Brain microvascular endothelial cell (primary cell): ENCODE measurements at regions not wholly inside any gene's neighbourhood (a gene's known extent, or its start where the extent isn't known, plus 50 kb on each side); places are given as distances from the start of the nearest gene placed in this dataset.

Experiments
- DNase-seq: peaks from one replicate; pipeline ENCODE4 v3.0.0-alpha.2; 2020
- H3K27ac ChIP-seq: fragments of 250-450 bp; sonication (Bioruptor Pico); 2 replicates; pipeline ENCODE4 v1.5.1; 2020; ENCODE audit warnings: mild to moderate bottlenecking, moderate library complexity
- H3K27me3 ChIP-seq: fragments of 250-450 bp; sonication (Bioruptor Pico); replicated peaks from 2 replicates; pipeline ENCODE4 v1.5.1; 2020; ENCODE audit warnings: mild to moderate bottlenecking
- H3K36me3 ChIP-seq: fragments of 250-450 bp; sonication (Bioruptor Pico); replicated peaks from 2 replicates; pipeline ENCODE4 v1.5.1; 2020; ENCODE audit warnings: mild to moderate bottlenecking
- H3K4me3 ChIP-seq: 2 replicates; pipeline ENCODE4 v1.5.1; 2011; ENCODE audit warnings: low read depth, mild to moderate bottlenecking, control low read depth, low read length, moderate library complexity
- in situ Hi-C: cut with HindIII; loops from 2 replicates; pipeline ENCODE4 v1.10.0; 2017; ENCODE audit warnings: low sequenced_read_pairs, low pct_ligation_motif_present
- TF ChIP-seq, protein P1 (sequence below): IDR thresholded peaks from 2 replicates; pipeline ENCODE4 v1.5.1; 2011; ENCODE audit warnings: low read depth, mild to moderate bottlenecking, moderate library complexity, low read length, control low read depth, inconsistent platforms; ENCODE audit errors: missing control alignments

DNA sequence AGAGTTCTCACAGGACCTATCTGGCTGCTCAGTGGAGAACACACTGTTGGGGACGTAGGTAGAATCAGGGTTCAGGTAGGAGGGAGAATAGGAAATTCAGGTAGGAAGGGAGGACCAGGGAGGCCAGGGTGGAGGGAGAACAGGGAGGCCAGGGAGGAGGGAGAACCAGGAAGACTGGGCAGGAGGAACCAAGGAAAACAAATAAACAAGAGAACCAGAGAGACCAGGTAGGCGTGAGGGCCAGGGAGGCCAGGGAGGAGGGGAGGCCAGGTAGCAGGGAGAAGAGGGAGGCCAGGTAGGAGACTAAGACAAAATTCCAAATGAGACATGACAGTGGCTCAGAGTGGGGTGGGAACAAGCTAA is 337.6 kb downstream of the EIPR1 start:
- no peak overlapping the region for H3K4me3 ChIP-seq
- no peak overlapping the region for H3K27ac ChIP-seq
- no peaks in the 10 kb centered on the region for H3K36me3 ChIP-seq
- H3K27me3 ChIP-seq, result no peaks in the 10 kb centered on the region
- no peak for DNase-seq
- TF ChIP-seq, protein P1, sequence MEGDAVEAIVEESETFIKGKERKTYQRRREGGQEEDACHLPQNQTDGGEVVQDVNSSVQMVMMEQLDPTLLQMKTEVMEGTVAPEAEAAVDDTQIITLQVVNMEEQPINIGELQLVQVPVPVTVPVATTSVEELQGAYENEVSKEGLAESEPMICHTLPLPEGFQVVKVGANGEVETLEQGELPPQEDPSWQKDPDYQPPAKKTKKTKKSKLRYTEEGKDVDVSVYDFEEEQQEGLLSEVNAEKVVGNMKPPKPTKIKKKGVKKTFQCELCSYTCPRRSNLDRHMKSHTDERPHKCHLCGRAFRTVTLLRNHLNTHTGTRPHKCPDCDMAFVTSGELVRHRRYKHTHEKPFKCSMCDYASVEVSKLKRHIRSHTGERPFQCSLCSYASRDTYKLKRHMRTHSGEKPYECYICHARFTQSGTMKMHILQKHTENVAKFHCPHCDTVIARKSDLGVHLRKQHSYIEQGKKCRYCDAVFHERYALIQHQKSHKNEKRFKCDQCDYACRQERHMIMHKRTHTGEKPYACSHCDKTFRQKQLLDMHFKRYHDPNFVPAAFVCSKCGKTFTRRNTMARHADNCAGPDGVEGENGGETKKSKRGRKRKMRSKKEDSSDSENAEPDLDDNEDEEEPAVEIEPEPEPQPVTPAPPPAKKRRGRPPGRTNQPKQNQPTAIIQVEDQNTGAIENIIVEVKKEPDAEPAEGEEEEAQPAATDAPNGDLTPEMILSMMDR, result no peak
- in situ Hi-C loops, result no loop called here

DNA sequence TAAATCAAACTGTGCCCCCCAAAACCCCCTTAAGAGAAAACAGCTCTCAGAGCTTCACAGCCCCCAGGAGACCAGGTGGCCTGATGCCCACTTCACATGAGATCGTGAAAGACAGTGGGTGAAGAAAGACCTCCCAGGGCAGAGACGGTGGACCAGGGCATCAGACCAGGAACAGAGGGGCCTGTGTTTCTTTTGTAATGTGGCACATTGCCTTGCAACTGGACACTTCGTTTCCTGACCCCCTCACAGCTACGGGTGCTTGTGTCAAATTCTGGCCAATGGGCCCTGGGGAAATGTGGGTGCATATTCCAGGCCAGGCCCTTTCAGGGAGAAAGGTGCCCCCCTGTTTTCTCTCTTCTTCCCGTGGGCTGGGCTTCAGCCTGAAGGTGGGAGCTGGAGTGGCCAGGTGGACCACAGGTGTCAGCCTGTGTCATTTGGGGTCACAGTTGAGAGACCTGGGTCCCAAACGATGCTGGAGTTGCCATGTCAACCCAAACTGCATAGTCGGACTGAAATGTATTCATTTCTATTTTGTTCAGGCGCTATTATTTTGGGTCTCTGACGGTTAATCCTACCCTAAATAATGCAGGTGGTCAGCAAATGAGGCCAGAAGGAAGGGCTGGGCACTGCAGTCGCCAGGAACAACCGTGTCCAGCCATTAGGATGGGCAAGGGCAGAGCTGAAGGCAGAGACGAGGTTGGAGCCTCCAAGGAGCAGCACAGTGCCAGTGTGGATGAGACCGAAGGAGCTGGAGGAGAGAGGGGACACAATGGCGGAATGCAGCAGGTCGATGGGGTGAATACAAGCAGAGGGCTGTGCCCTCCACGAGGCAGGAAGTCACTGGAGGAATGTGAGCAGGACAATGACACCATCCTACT is 338.2 kb downstream of the EIPR1 start:
- no peaks in the 10 kb centered on the region for H3K27me3 ChIP-seq
- in situ Hi-C loops, result no loop called here
- no peak for DNase-seq
- TF ChIP-seq, protein P1, result no peak
- H3K36me3 ChIP-seq, result no peaks in the 10 kb centered on the region
- no peak overlapping the region for H3K4me3 ChIP-seq
- no peak overlapping the region for H3K27ac ChIP-seq

GRCh38 chr2:3038636-3039035 is 339.0 kb downstream of the EIPR1 start:
- no peak for DNase-seq
- Histone ChIP-seq H3K4me3 (no peak overlapping the region), H3K27ac (no peak overlapping the region), H3K27me3 (no peaks in the 10 kb centered on the region), H3K36me3 (no peaks in the 10 kb centered on the region)
- in situ Hi-C loops, result no loop called here
- TF ChIP-seq, protein P1, result no peak

GRCh38 chr2:3037196-3038194 is 340.1 kb downstream of the EIPR1 start:
- in situ Hi-C loops, result no loop called here
- no peak for DNase-seq
- H3K4me3 ChIP-seq, result no peak overlapping the region
- TF ChIP-seq, protein P1, result no peak
- H3K36me3 ChIP-seq, result no peaks in the 10 kb centered on the region
- no peak overlapping the region for H3K27ac ChIP-seq
- no peaks in the 10 kb centered on the region for H3K27me3 ChIP-seq

DNA sequence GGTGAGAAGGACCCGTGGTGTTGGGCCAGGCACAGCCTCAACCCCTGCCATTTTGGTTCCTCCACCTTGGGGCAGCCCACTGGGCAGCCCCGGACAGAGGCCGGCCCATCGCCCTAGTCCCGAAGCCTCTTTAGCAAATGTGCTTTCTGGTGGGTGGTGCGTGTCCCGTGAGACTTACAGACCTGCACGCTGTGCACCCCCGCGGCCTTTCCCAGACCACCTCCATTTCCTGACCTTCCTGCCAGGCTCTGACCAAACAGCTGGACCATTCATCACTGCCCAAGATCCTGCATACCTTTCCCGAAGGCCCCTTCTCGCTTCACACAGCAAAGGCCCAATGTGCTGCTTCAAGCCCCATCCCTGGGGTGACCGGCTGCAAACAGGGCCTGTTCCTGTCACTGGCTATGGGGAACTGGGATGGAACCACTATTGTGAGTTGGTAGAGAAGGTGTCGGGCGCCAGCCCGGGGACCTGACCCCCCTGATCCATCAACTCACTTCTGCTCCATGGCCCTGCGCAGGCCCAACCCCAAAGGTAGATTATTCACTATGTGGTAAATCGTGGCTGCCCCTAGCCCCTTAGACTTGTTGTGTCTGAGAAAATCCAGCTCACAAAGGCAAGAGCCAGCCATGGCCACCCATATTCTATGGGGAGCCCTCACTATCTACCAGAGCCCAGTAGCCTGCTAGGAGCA is 341.0 kb downstream of the EIPR1 start:
- Histone ChIP-seq H3K36me3 (no peaks in the 10 kb centered on the region), H3K27me3 (no peaks in the 10 kb centered on the region), H3K4me3 (no peak overlapping the region), H3K27ac (no peak overlapping the region)
- TF ChIP-seq, protein P1, result no peak
- no peak for DNase-seq
- in situ Hi-C loops, result no loop called here
